ENCODE measurements at regions not wholly inside any gene's neighbourhood (a gene's known extent, or its start where the extent isn't known, plus 50 kb on each side); places are given as distances from the start of the nearest gene placed in this dataset.

DNA sequence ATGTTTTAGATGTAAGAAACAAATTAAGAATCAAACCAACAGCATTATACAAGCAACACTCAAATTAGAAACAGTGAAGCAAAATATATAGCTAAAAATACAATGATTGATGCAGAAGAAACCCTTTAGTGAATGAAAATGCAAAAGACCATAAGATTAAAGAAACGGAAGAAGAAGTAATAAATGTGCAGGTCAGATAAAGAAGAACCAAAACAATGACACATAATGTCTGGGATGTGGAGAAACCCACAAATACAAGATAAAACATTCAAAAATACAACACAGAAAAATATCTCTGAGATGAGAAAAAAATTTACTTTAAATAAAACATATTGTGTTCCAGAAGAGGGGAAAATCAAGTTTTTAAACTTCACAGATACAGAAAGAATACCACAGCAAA is 73.4 kb upstream of the AVPR1A start:
- DNase-seq, result no peak

DNA sequence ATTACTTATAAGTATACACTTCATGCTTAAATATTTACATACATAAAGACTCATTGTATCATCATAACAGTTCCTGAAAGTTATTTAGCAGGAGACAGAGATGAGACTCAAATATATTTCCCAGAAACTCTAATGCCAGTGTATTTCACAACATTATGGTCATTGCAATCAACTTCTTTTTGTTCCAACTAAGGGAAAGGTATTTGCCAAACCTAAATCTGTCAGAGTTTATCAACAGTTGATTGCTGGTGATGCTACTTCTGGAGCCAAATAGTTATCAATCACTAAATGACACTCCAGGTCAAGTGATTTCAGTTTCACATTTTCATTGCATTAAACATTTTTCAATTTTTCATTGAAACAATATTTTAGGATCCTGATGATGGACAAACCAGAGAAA is 72.1 kb upstream of the AVPR1A start:
- no peak for DNase-seq

DNA sequence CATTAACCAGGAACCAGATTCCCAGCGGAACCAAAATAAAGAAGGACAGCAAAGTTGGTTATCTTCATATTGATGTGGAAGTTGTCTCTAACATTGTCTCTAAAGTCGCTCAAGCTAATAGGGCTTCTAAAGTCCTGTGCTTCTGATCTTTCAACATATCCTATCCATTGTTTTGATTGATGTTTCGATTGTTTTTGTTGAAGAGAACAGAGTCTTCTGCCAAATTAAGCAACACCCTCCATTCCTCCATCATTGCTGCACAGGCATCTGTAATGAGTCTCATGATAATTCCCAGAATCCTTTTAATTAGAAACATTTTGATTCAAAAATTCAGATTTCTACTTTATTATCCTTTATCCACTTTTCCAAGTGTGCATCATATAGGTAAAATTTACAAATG is 71.6 kb upstream of the AVPR1A start:
- no peak for DNase-seq

DNA sequence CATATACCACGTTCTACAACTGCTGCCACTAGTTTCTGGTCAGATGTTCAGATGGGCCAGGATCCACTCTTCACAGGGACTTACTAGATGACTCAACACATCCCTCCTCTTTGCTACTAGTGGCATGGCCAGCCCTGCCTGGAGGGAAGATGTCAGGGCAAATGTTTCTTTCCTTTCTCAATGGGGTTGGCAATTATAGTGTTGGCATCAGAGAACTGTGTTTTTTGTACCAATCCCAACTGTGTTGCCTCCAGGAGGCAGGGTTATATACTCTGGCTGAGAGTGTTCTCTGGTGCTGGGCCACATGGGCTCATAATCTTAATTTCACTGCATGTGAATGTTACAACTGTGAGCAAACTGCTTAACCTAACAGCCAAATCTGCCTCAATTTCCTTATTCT is 69.9 kb upstream of the AVPR1A start:
- no peak for DNase-seq

DNA sequence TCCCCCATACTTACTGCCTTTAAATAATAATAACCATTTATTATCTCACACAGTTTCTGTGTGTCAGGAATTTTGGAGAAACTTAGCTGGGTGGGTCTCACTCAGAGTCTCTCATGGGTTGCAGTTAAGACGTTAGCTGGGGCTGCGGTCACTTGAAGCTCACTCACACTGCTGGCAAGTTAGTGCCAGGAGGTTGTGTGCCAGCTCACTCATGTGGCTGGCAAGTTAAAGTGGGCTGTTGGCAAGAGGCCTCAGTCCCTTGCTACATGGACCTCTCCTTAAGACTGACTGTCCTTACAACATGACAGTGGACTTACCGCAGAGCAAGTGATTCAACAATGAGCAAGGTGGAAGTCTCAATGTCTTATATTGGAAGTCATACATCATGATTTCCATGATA is 61.3 kb upstream of the AVPR1A start:
- no peak for DNase-seq

GRCh38 chr12:63208956-63209355 is 58.0 kb upstream of the AVPR1A start:
- DNase-seq, result no peak

- DNase-seq, result no peak
Observed at GRCh38 chr12:63206909-63207308, 55.9 kb upstream of the AVPR1A start.

DNA sequence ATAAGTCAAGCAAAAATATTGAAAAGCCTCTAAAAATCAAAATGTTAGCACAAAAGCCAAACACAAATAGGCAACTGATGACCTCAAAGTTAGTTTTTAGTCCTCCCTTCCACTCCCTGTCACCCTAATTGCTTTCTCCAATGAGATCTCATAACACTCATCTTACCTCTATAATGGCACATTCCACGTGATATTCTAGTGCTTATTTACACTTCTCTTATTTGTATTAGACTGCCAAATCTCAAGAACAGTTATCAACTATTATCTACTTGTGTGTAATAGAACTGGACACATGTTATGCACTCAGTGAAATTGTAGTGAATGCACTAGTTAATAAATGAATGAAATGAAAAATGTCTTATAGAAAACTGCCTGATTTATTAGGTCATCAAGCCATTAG is 55.5 kb upstream of the AVPR1A start:
- DNase-seq, result no peak

All from NCI-H1436 treated with DMSO at 0.1 percent for 48 hours (cell line).